ENCODE measurements at regions not wholly inside any gene's neighbourhood (a gene's known extent, or its start where the extent isn't known, plus 50 kb on each side); places are given as distances from the start of the nearest gene placed in this dataset.

DNA sequence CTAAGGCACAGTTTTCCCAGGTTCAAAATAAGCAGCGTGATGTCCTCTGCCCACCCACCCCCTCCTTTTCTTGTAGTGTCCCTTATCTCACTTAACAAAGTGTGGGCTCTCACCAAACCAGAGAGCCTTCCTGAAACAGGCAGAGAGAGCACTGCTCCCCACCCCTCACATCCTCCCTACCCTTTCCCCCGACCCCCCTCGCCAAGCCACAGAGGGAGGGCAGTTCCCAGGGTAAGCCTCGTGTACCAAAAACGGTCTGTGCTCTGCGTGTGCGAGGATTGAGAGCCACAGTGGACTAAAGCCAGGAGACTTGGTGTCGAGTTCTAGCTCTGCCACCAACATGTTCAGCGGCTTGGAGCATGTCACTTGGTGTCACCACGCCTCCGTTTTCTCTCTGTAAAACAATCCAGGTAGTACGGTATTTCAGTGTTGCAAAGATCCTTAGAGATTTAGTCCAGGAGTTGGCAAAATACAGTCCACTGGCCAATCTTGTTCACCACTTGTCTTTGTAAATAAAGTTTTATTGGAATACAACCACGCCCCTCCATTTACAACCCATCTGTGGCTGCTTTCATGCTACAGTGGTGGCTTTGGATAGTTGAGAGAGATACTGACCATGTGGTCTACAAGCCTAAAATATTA is 249.9 kb downstream of the OPA1 start:
- Histone ChIP-seq H3K9ac (no peak overlapping the region), H3K27me3 (ENCODE audit: control insufficient read depth, insufficient read depth, low read length) (no peaks in the 10 kb centered on the region), H3K4me1 (no peaks in the 10 kb centered on the region), H3K4me2 (ENCODE audit: low read length) (no peak overlapping the region), H2AFZ (no peak overlapping the region), H3K79me2 (no peaks in the 10 kb centered on the region), H3K36me3 (ENCODE audit: control insufficient read depth, insufficient read depth, low read length) (no peaks in the 10 kb centered on the region), H3K4me3 (ENCODE audit: low read depth, low read length) (no peak overlapping the region), H3K27ac (no peak overlapping the region), H3K9me3 (ENCODE audit: control insufficient read depth, low read length) (no peaks in the 10 kb centered on the region)
- TF ChIP-seq, protein P1, sequence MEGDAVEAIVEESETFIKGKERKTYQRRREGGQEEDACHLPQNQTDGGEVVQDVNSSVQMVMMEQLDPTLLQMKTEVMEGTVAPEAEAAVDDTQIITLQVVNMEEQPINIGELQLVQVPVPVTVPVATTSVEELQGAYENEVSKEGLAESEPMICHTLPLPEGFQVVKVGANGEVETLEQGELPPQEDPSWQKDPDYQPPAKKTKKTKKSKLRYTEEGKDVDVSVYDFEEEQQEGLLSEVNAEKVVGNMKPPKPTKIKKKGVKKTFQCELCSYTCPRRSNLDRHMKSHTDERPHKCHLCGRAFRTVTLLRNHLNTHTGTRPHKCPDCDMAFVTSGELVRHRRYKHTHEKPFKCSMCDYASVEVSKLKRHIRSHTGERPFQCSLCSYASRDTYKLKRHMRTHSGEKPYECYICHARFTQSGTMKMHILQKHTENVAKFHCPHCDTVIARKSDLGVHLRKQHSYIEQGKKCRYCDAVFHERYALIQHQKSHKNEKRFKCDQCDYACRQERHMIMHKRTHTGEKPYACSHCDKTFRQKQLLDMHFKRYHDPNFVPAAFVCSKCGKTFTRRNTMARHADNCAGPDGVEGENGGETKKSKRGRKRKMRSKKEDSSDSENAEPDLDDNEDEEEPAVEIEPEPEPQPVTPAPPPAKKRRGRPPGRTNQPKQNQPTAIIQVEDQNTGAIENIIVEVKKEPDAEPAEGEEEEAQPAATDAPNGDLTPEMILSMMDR (IDR thresholded peaks at IDR 0.05), result no peak

DNA sequence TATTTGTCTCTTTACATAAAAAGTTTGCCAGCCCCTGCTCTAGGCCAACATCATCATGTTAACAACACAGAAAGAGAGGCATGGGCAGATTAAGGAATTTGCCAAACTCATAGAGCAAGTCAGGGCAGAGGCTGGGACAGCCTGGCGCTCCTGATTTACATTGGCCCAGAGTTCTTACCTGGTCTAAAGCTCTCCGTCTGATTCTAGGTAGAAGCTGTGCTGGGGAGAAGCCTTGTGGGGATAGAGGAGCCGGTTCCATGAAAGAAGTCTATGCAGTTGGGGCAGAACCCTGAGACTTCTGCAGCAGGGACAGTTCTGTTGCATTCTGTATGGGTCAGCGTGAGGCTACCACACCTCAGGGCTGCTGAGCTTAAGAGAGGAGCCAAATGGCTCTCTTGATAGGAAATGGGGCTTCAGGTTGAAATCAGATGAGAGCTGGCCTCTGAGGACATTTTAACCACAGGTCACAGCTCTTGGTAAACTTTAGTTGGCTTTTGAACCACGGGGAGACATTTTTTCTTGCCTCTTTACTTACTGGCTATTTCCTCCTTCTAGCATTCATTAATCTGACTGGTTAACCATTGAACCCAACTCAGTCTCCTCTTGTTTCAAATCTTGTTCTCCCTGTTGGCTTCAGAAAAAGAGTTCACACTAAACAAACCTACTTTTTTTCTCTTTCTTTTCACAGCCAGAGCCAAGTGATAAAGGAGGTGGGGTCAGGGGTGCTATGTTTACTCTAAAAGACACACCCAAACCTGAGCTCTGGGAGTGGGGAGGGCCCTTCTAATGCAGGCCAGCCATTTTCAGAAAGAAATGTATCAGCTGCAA is 250.7 kb downstream of the OPA1 start:
- TF ChIP-seq, protein P1 (IDR thresholded peaks at IDR 0.05), result no peak
- Histone ChIP-seq H3K4me2 (ENCODE audit: low read length) (no peak overlapping the region), H3K4me3 (ENCODE audit: low read depth, low read length) (no peak overlapping the region), H3K27ac (no peak overlapping the region), H3K4me1 (no peaks in the 10 kb centered on the region), H3K9me3 (ENCODE audit: control insufficient read depth, low read length) (no peaks in the 10 kb centered on the region), H2AFZ (no peak overlapping the region), H3K79me2 (no peaks in the 10 kb centered on the region), H3K27me3 (ENCODE audit: control insufficient read depth, insufficient read depth, low read length) (no peaks in the 10 kb centered on the region), H3K9ac (no peak overlapping the region), H3K36me3 (ENCODE audit: control insufficient read depth, insufficient read depth, low read length) (no peaks in the 10 kb centered on the region)

DNA sequence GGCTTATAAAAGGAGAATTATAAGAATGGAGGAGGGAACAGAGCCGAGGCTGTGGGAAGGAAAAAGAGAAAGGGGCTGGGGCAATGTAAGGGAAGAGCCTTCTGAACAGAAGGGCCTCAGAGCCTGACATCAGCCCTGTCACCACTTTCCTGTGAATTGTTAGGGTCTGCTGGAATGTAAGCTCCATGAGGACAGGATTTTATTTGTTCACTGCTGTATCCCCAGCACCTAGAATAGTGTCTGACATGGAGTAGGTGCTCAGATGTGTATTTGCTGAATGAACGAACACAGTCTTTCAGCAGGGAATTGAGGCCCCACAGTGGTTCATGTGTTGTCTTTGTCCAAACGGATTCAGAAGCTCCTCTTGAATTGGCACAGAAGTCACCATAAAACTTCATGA is 251.5 kb downstream of the OPA1 start:
- H2AFZ ChIP-seq, result no peak overlapping the region
- no peak overlapping the region for H3K4me3 ChIP-seq (ENCODE audit: low read depth, low read length)
- no peaks in the 10 kb centered on the region for H3K4me1 ChIP-seq
- H3K36me3 ChIP-seq (ENCODE audit: control insufficient read depth, insufficient read depth, low read length), result no peaks in the 10 kb centered on the region
- no peak overlapping the region for H3K27ac ChIP-seq
- H3K9ac ChIP-seq, result no peak overlapping the region
- no peaks in the 10 kb centered on the region for H3K9me3 ChIP-seq (ENCODE audit: control insufficient read depth, low read length)
- H3K79me2 ChIP-seq, result no peaks in the 10 kb centered on the region
- H3K27me3 ChIP-seq (ENCODE audit: control insufficient read depth, insufficient read depth, low read length), result no peaks in the 10 kb centered on the region
- TF ChIP-seq, protein P1 (IDR thresholded peaks at IDR 0.05), result no peak
- no peak overlapping the region for H3K4me2 ChIP-seq (ENCODE audit: low read length)

DNA sequence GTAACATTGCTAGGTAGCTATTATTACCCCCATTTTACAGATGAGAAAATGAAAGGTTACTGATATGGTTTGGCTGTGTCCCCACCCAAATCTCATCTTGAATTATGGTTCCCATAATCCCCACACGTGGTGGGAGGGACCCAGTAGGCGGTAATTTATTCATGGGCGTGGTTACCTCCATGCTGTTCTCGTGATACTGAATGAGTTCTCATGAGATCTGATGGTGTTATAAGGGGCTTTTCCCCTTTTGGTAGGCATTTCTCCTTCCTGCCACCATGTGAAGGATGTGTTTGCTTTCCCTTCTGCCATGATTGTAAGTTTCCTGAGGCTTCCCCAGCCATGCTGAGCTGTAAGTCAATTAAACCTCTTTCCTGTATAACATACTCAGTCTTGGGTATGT is 252.1 kb downstream of the OPA1 start:
- Histone ChIP-seq H3K9me3 (ENCODE audit: control insufficient read depth, low read length) (no peaks in the 10 kb centered on the region), H3K36me3 (ENCODE audit: control insufficient read depth, insufficient read depth, low read length) (no peaks in the 10 kb centered on the region), H3K27me3 (ENCODE audit: control insufficient read depth, insufficient read depth, low read length) (no peaks in the 10 kb centered on the region), H2AFZ (no peak overlapping the region), H3K9ac (no peak overlapping the region), H3K4me2 (ENCODE audit: low read length) (no peak overlapping the region), H3K79me2 (no peaks in the 10 kb centered on the region), H3K4me3 (ENCODE audit: low read depth, low read length) (no peak overlapping the region), H3K27ac (no peak overlapping the region), H3K4me1 (no peaks in the 10 kb centered on the region)
- TF ChIP-seq, protein P1 (IDR thresholded peaks at IDR 0.05), result no peak
